NCI-H1930 (cell line): ENCODE measurements at regions not wholly inside any gene's neighbourhood (a gene's known extent, or its start where the extent isn't known, plus 50 kb on each side); places are given as distances from the start of the nearest gene placed in this dataset.

Experiments
- DNase-seq, 2 experiments: peaks; one replicate each; lab custom pipeline; 2025; lab: John Stamatoyannopoulos, UW

DNA sequence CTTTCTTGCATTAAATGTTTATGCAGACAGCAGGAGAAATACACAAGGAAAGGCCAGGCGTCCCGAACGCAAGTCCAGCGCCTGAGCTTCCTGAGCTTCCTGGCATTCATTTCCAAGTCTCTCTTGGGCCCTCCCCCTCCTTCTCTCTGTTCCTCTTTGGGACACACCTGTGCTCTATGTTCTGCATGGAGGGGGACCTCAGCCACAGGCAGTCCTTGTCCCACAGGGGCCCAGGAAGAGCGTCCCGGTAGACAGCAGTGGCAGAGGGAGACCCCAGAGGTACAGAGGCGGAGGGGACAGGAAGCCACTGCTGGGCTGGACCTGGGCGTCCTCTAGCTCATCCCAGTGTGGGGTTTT, 221.3 kb downstream of the C9orf50 start:
- no peak for DNase-seq

DNA sequence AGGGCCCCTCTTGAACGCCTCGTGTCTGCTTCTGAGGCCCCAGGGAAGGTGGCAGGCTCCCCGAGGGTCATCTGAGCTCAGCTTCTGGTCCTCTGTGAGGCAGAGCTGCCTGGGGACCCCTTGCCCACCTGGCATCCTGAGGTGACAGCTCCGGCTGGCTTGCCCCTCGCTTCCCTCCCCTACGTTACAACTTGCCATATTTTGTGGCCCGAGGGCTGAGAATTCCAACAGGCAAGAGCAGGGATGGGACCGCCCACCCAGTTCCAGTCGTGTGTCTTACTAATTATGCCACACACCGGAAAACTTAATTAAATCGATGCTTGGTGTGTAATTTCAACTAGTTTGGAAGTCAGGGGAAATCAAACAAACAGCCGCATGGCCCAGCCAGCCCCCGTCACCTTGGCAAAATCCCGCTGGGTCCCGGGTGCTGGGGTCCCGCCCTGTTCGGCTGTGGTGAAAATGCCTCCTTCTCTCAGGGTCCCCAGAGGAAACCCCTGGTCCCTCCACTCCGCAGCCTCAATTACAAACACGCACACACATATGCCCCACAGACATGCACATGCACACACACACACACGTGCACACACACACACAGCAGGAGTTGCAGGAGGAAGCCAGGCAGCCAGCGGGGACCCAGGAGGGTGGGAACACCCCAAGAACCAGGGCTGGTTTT, 221.0 kb upstream of the IER5L start:
- no peak for DNase-seq

- no peak for DNase-seq
Observed at GRCh38 chr9:129398101-129398960, 220.3 kb upstream of the IER5L start.

DNA sequence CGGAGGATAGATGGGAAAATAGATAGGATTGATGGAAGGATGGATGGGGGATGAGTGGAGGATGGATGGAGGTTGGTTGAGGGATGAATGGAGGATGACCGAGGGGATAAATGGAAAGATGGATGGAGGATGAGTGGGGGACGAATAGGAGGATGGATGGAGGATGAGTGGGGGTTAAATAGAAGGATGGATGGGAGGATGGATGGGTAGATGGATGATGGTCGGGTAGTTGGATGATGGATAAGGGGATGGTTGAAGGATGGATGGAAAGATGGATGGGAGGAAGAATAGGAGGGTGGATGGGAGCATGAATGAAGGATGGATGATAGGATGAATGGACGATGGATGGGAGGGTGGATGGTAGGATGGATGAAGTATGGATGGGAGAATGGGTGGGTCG, 219.3 kb upstream of the IER5L start:
- no peak for DNase-seq

- no peak for DNase-seq
Observed at GRCh38 chr9:129396365-129396708, 218.3 kb upstream of the IER5L start.

- DNase-seq: no peak
Observed at GRCh38 chr9:129395633-129396364, 217.7 kb upstream of the IER5L start.

DNA sequence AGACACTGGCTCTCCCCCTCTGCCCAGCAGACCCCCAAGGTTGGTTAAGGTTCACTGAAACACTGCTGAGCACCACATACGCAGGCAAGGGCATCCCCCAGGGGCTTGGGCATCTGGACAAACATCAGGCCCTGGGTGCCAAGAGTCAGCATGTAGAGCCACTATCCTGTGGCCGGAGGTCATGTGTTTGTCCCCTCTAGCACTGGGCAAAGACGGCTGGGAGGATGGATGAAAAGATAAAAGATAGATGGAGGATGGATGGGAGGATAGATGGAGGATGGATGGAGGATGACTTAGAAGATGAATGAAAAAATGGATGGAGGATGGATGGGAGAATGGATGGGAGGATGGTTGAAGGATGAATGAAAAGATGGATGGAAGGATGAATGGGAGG, 216.8 kb upstream of the IER5L start:
- DNase-seq: no peak

- DNase-seq: no peak
Observed at GRCh38 chr9:129394061-129394885, 216.2 kb upstream of the IER5L start.

DNA sequence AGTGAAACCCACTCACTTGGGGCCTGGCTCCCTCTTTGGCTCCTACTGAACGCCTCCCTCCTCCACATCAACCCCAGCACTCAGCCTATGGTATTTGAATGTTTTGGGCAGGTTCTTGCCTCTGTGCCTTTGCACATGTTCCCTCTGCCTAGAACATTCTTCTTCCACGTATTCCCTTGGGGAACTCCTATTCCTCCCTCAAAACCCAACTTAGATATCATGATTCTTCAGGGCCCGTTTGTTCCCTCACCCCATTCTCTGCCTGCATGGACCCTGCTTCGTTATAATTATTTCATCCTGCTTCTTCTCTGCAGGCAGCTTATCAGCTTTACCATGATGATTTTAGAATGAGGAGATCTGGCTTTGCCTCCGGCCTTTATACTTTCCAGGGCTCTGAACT, 215.0 kb upstream of the IER5L start:
- DNase-seq: no peak

- DNase-seq: no peak
Observed at GRCh38 chr9:129392093-129392541, 214.1 kb upstream of the IER5L start.

- no peak for DNase-seq
Observed at GRCh38 chr9:129391221-129391661, 213.2 kb upstream of the IER5L start.

GRCh38 chr9:129390541-129390940, 212.5 kb upstream of the IER5L start:
- no peak for DNase-seq

GRCh38 chr9:129387822-129388221, 209.8 kb upstream of the IER5L start:
- DNase-seq: no peak

DNA sequence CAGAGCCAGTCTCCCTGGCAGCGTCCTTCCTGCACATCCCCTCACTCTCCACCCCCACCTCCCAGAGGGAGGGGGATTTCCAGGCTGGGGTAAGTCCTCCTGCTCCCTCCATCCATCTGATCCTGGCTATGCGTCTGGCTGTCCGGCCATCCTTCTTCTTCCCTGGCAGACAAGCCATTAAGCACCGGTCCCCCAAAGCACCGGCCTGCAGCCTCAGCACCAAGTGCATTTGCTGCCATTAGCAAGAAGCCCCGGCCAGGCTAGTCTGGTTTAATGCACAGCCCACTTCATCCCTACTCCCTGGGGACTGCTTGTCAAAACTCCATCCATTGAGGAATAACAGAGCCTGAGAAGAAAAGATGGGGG, 208.7 kb upstream of the IER5L start:
- DNase-seq: no peak

DNA sequence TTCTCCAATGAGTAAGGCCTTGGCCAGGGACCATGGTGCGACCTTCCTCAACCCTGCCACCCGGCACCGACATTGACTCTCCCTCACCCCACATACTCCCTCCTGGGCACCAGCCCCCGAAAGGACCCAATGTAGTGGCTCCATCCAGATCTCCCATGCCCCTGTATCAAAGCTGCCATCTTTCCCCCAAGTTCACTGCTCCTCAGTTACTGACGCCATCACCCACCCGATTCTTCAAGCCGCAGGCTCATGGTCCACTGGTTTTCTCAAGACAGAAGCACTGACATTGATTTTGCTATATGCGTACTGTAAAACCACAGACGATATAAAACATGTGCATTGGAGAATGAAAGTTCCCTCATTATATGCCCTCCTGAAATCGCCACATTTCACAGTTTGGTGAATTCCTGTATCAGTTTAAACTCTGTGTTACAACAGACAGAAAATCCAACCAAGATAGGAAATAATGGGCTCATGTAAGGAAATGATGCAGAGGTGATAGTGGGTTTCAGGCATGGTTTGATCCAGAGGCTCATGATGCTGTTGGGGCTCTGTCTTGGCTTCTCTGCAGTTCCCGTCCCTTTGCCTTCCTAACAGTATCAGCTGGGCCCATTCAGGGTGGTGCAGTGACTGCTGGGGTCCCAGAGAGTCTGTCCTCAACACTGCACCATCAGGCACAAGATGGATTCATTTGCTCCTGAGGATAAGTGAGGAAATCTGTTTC, 207.3 kb upstream of the IER5L start:
- no peak for DNase-seq

DNA sequence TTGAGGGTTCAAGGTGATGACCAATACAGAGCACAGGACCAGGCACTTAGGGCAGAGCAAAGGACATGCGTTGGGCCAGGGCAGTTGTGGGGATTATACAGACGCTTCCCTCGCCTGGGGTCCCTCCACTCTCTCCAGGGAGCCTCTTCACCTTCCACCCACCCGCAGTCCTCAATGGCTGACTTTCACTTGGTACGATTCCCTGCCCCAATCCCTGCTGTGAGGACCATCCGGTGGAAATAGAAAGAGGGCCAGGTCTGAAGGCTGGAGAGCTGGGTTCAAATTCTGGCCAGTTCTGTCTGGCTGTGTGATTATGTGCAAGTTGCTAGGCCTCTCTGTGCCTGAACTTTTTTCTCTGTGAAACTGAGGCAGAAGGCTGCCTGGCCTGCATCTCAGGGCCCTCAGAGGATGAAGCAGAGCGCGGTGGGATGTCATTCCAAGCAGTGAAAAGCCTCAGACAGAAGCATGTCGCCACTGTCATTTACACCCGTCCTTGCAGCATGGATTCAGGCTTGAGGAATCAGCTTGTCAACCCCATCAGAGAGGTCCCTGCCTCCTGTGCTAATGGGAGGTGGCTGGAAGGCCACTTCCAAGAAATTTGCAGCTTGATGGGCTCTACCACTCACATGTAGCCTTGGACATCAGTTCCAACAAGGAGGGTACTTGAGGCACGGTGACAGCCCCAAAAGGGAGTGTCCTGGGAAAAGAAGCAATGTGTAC, 206.6 kb upstream of the IER5L start:
- no peak for DNase-seq

DNA sequence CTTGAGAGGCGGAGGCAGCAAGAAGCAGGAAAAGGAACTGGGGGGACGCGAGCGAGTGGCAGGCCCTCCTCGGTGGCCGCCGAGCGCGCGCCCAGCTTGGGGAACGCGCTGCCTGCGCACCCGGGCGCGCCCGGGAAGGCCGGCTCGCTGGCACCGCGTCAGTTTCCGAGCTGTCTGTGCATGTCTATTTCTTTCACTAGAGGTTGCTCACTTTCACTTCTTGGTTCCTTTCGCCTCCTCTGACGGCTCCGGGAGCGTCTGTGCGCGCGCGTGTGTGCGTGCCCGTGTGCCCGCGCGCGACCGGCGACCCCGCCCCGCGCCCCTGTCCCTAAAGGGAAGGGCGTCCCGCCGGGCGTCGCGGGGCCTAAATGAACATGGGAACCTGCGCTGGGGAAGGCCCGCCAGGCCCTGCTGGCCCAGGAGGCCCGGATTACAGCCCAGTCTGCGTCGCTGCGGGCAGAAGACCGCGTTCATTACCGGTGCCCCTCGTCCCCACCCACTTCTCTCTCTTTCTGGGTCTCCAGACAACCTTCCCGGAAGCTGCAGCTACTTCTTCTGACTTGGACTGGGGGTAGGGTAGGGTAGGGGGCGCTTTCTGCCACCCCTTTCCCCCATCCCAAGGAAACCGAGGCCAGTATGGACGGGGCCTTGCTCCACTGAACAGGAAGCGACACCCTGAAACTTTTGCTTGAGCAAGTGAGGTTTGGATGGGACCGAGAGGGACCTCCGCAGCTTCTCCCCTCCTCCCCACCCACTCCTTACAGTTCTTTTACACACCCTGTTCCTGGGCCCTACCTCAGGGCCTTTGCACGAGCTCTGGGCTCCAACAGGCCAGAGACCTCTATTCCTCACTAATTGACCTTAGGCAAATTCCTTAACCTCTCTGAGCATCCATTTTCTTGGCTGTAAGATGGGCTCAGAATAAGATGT, 205.8 kb upstream of the IER5L start:
- peak in 1 of 2 experiments; percentile 40 for DNase-seq

DNA sequence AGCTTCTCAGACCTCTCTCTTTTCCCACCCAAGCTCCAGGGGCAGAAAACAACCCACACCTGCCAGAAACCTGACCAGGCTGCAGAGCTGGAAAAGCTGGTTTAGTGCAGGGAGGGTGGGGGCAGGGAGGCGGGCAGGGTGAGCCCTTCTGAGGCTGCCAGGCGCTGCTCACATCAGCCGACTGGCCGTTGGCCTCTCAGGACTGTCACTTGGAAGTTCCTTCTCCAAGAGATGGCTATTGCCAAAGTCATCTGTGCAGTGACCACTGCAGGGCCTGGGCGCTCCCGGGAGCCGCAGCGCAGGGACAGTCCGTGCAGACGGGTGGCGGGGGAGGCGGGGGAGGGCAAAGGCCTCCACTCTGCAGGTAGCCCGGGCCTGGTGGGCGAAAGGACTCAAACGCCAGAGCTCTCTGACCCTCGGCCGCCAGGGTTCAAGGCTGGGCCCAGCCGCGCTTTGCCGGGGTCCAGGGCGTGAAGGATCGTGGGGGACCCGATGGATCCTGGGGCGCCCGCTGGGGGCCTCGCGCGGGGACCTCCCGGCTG, 205.0 kb upstream of the IER5L start:
- no peak for DNase-seq

DNA sequence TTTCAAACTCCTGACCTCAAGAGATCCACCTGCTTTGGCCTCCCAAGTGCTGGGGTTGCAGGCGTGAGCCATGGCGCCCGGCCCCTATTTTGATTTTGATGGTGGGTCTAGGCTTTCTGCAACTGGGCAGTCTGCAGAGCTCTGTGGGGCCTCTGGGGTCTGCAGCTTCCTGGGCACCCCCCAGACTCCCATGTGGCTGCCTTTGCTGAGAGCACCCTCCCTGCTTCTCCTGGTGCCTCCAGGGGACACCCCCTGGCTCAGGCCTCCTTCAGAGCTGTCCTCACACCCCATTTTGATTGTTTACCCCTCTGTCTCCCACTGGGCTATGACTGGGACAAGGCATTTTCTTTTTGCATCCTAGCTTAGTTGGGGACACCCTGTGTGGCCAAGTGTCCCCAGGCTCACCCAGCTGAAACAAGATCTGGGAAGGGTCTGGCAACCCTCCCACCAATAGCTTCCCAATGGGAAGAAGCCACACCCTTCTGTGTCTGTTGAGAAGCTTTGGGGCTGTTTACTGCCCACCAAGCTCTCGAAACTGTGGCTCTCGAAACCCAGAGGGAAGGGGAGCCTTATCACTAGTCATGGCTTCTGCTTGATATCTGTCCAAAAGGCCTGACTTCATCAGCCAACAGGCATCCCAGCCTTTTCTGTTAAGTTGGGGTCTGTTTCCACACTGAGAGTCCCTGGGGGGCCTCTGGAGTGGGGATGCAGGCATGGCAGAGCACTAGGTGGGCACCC, 204.4 kb upstream of the IER5L start:
- DNase-seq: no peak
